Liver (tissue), 3 donors: ENCODE measurements at regions not wholly inside any gene's neighbourhood (a gene's known extent, or its start where the extent isn't known, plus 50 kb on each side); places are given as distances from the start of the nearest gene placed in this dataset.

Source experiments
- ATF3 ChIP-seq: IDR thresholded peaks from 2 replicates; pipeline ENCODE4 v1.6.1; 2016; ENCODE audit warnings: antibody characterized with exemption
- EGR1 ChIP-seq, 2 donors: IDR thresholded peaks; 2 replicates each; pipeline ENCODE4 v1.6.1; 2016 to 2018; ENCODE audit warnings: antibody characterized with exemption in 2 of 2, low read depth in 2 of 2
- GABPA ChIP-seq, 2 donors: IDR thresholded peaks in 1 of 2; conservative IDR thresholded peaks in 1 of 2; 2 replicates each; pipeline ENCODE4 v1.6.1; 2016; ENCODE audit warnings: antibody characterized with exemption in 2 of 2, mild to moderate bottlenecking in 1 of 2, moderate library complexity in 1 of 2
- MAX ChIP-seq: IDR thresholded peaks from 2 replicates; pipeline ENCODE4 v1.6.1; 2016; ENCODE audit warnings: antibody characterized with exemption
- NR2F2 ChIP-seq: IDR thresholded peaks from 2 replicates; pipeline ENCODE4 v1.6.1; 2016; ENCODE audit warnings: antibody characterized with exemption
- SP1 ChIP-seq: IDR thresholded peaks from 2 replicates; pipeline ENCODE4 v1.6.1; 2018; ENCODE audit warnings: antibody characterized with exemption, mild to moderate bottlenecking
- TAF1 ChIP-seq: conservative IDR thresholded peaks from 2 replicates; pipeline ENCODE4 v1.6.1; 2016; ENCODE audit warnings: antibody characterized with exemption, mild to moderate bottlenecking
- YY1 ChIP-seq: IDR thresholded peaks from 2 replicates; pipeline ENCODE4 v1.6.1; 2016; ENCODE audit warnings: antibody characterized with exemption, mild to moderate bottlenecking
- TF ChIP-seq, protein P1 (sequence below): fragments of 150-350 bp; IDR thresholded peaks from 2 replicates; pipeline ENCODE4 v1.5.1; 2017; ENCODE audit warnings: improper control_type of control experiment, low read depth, low read length; ENCODE audit not compliant: missing input control
- TF ChIP-seq, protein P2 (sequence below): IDR thresholded peaks from 2 replicates; pipeline ENCODE4 v1.6.1; 2016; ENCODE audit warnings: antibody characterized with exemption, mild to moderate bottlenecking
- TF ChIP-seq, protein P3 (sequence below): IDR thresholded peaks from 2 replicates; pipeline ENCODE4 v1.6.1; 2016; ENCODE audit warnings: antibody characterized with exemption
- donor health status: healthy.
- donor health status: healthy.

- TF ChIP-seq, protein P1, sequence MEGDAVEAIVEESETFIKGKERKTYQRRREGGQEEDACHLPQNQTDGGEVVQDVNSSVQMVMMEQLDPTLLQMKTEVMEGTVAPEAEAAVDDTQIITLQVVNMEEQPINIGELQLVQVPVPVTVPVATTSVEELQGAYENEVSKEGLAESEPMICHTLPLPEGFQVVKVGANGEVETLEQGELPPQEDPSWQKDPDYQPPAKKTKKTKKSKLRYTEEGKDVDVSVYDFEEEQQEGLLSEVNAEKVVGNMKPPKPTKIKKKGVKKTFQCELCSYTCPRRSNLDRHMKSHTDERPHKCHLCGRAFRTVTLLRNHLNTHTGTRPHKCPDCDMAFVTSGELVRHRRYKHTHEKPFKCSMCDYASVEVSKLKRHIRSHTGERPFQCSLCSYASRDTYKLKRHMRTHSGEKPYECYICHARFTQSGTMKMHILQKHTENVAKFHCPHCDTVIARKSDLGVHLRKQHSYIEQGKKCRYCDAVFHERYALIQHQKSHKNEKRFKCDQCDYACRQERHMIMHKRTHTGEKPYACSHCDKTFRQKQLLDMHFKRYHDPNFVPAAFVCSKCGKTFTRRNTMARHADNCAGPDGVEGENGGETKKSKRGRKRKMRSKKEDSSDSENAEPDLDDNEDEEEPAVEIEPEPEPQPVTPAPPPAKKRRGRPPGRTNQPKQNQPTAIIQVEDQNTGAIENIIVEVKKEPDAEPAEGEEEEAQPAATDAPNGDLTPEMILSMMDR = no peak
- no peak for TF ChIP-seq EGR1 (IDR thresholded peaks at IDR 0.05; ENCODE audit: low read depth in 2 of 2)
- no peak for TF ChIP-seq TAF1
- TF ChIP-seq, protein P2, sequence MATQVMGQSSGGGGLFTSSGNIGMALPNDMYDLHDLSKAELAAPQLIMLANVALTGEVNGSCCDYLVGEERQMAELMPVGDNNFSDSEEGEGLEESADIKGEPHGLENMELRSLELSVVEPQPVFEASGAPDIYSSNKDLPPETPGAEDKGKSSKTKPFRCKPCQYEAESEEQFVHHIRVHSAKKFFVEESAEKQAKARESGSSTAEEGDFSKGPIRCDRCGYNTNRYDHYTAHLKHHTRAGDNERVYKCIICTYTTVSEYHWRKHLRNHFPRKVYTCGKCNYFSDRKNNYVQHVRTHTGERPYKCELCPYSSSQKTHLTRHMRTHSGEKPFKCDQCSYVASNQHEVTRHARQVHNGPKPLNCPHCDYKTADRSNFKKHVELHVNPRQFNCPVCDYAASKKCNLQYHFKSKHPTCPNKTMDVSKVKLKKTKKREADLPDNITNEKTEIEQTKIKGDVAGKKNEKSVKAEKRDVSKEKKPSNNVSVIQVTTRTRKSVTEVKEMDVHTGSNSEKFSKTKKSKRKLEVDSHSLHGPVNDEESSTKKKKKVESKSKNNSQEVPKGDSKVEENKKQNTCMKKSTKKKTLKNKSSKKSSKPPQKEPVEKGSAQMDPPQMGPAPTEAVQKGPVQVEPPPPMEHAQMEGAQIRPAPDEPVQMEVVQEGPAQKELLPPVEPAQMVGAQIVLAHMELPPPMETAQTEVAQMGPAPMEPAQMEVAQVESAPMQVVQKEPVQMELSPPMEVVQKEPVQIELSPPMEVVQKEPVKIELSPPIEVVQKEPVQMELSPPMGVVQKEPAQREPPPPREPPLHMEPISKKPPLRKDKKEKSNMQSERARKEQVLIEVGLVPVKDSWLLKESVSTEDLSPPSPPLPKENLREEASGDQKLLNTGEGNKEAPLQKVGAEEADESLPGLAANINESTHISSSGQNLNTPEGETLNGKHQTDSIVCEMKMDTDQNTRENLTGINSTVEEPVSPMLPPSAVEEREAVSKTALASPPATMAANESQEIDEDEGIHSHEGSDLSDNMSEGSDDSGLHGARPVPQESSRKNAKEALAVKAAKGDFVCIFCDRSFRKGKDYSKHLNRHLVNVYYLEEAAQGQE = no peak
- no peak for TF ChIP-seq NR2F2
- no peak for TF ChIP-seq MAX
- TF ChIP-seq ATF3 = no peak
- TF ChIP-seq YY1 = no peak
- TF ChIP-seq, protein P3, sequence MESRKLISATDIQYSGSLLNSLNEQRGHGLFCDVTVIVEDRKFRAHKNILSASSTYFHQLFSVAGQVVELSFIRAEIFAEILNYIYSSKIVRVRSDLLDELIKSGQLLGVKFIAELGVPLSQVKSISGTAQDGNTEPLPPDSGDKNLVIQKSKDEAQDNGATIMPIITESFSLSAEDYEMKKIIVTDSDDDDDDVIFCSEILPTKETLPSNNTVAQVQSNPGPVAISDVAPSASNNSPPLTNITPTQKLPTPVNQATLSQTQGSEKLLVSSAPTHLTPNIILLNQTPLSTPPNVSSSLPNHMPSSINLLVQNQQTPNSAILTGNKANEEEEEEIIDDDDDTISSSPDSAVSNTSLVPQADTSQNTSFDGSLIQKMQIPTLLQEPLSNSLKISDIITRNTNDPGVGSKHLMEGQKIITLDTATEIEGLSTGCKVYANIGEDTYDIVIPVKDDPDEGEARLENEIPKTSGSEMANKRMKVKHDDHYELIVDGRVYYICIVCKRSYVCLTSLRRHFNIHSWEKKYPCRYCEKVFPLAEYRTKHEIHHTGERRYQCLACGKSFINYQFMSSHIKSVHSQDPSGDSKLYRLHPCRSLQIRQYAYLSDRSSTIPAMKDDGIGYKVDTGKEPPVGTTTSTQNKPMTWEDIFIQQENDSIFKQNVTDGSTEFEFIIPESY = no peak
- no peak for TF ChIP-seq SP1
- no peak for TF ChIP-seq GABPA (IDR thresholded peaks at IDR 0.05 in 1 of 2, conservative IDR thresholded peaks at IDR 0.05 in 1 of 2)
These were observed 574.6 kb downstream of the AACS start for GRCh38 chr12:125639826-125640225.
